Mammary epithelial cell (primary cell): ENCODE measurements at regions not wholly inside any gene's neighbourhood (a gene's known extent, or its start where the extent isn't known, plus 50 kb on each side); places are given as distances from the start of the nearest gene placed in this dataset.

Experiments
- EZH2 ChIP-seq: IDR thresholded peaks from 2 replicates; pipeline ENCODE4 v1.6.1; 2012; ENCODE audit warnings: low read length, inconsistent platforms, borderline replicate concordance
- TF ChIP-seq, protein P1 (sequence below), 2 donors: IDR thresholded peaks in 1 of 2; conservative IDR thresholded peaks in 1 of 2; 2 replicates each; pipeline ENCODE4 v1.5.1; 2011 to 2012; ENCODE audit warnings: inconsistent platforms in 2 of 2, low read length in 2 of 2, mild to moderate bottlenecking in 2 of 2, control low read depth in 1 of 2, low read depth in 1 of 2; ENCODE audit not compliant: insufficient read depth in 1 of 2; ENCODE audit errors: extremely low read depth in 1 of 2

DNA sequence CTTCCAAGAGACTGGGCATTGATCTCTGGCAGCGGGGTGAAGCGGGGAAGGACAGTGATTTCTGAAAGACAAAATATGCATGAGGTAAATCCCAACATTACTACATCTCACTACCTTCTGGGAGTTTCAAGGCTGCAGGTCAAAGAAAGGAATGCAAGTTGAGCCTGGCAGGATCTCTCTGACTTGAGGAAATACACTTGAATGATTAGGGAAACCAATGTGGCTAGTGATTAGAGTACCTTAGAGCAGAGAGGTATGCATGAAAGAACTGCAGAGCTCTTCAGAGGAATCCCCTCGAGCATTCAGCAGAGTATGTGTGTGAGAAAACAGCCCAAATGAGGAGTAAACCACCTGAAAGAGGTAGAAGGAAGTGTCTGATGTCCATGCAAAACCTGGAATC is 2874.1 kb upstream of the PCDH20 start:
- no peak for TF ChIP-seq EZH2
- TF ChIP-seq, protein P1, sequence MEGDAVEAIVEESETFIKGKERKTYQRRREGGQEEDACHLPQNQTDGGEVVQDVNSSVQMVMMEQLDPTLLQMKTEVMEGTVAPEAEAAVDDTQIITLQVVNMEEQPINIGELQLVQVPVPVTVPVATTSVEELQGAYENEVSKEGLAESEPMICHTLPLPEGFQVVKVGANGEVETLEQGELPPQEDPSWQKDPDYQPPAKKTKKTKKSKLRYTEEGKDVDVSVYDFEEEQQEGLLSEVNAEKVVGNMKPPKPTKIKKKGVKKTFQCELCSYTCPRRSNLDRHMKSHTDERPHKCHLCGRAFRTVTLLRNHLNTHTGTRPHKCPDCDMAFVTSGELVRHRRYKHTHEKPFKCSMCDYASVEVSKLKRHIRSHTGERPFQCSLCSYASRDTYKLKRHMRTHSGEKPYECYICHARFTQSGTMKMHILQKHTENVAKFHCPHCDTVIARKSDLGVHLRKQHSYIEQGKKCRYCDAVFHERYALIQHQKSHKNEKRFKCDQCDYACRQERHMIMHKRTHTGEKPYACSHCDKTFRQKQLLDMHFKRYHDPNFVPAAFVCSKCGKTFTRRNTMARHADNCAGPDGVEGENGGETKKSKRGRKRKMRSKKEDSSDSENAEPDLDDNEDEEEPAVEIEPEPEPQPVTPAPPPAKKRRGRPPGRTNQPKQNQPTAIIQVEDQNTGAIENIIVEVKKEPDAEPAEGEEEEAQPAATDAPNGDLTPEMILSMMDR (conservative IDR thresholded peaks at IDR 0.05 in 1 of 2, IDR thresholded peaks at IDR 0.05 in 1 of 2; ENCODE audit: extremely low read depth in 1 of 2, insufficient read depth in 1 of 2, low read depth in 1 of 2, low read length in 2 of 2), result no peak
